ENCODE measurements at regions not wholly inside any gene's neighbourhood (a gene's known extent, or its start where the extent isn't known, plus 50 kb on each side); places are given as distances from the start of the nearest gene placed in this dataset.
"Not testable (repeated sequence)": the region's sequence is repeated elsewhere in the genome, so short reads cannot be mapped to it uniquely, and the experiment has no call there.

DNA sequence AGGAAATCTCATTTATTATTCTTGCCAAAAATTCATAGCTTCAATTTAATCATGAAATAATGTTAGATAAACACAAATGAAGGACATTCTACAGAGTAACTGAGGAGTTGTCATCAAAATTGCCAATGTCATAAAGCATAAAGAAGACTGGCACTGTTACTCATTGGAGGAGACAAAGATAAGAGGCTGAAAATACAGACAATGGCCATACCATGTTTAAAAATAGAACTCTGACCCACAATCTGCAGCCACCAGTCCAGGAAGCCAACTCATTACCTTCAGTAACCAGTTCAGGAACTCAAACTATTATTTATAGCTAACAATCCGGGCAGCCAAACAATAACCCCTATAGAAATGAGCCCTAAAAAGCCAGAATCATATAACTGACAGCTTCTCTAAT is 795.6 kb downstream of the TENT5A start:
- no peaks in the 10 kb centered on the region for H3K9me3 Mint-ChIP-seq (ENCODE audit: unreplicated experiment)
- H3K27me3 Mint-ChIP-seq (ENCODE audit: insufficient read depth, unreplicated experiment) = no peaks in the 10 kb centered on the region
- no peak for TF ChIP-seq CTCF (IDR thresholded peaks at IDR 0.05; ENCODE audit: unreplicated experiment)
- no peaks in the 10 kb centered on the region for H3K36me3 Mint-ChIP-seq (ENCODE audit: insufficient read depth, unreplicated experiment)
- no peak overlapping the region for H3K4me3 Mint-ChIP-seq (ENCODE audit: unreplicated experiment)
- DNase-seq (ENCODE audit: unreplicated experiment) = no peak
- POLR2A ChIA-PET = no interaction called here
- CTCF ChIA-PET = no interaction called here
- H3K4me1 Mint-ChIP-seq (ENCODE audit: insufficient read depth, unreplicated experiment) = no peaks in the 10 kb centered on the region
- intact Hi-C loops (cut with micrococcal nuclease) = no loop called here
- H3K27ac Mint-ChIP-seq (ENCODE audit: low read depth, unreplicated experiment) = no peak overlapping the region
- no TSS peak for BruUV-seq (replicated peaks)

DNA sequence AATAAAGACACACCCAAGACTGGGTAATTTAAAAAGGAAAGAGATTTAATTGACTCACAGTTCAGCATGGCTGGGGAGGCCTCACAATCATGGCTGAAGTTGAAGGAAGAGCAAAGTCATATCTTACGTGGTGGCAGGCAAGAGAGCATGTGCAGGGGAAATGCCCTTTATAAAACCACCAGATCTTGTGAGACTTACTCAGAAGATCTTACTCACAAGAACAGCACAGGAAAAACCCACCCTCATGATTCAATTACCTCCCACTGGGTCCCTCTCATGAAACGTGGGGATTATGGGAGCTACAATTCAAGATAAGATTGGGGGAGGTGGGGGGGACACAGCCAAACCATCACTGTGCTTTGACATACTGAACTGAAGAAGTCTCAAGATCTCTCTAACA is 800.0 kb downstream of the TENT5A start:
- CTCF ChIA-PET = interaction anchor here (0.6 kb wide), 1 partner anchor 57 kb away, joined by 4 read pairs; no protein-coding TSS in a partner anchor
- H3K36me3 Mint-ChIP-seq (ENCODE audit: insufficient read depth, unreplicated experiment); intact Hi-C loops (cut with micrococcal nuclease); H3K9me3 Mint-ChIP-seq (ENCODE audit: unreplicated experiment); POLR2A ChIA-PET; H3K4me1 Mint-ChIP-seq (ENCODE audit: insufficient read depth, unreplicated experiment); DNase-seq (ENCODE audit: unreplicated experiment); BruUV-seq (replicated peaks); H3K4me3 Mint-ChIP-seq (ENCODE audit: unreplicated experiment); H3K27me3 Mint-ChIP-seq (ENCODE audit: insufficient read depth, unreplicated experiment); H3K27ac Mint-ChIP-seq (ENCODE audit: low read depth, unreplicated experiment): not testable (repeated sequence)

- no peak for TF ChIP-seq CTCF (IDR thresholded peaks at IDR 0.05; ENCODE audit: unreplicated experiment)
- no peaks in the 10 kb centered on the region for H3K36me3 Mint-ChIP-seq (ENCODE audit: insufficient read depth, unreplicated experiment)
- BruUV-seq (replicated peaks) = no TSS peak
Observed at GRCh38 chr6:80946402-80946801, 806.1 kb downstream of the TENT5A start.

GRCh38 chr6:80942911-80943310 is 809.6 kb downstream of the TENT5A start:
- intact Hi-C loops (cut with micrococcal nuclease) = no loop called here
- DNase-seq (ENCODE audit: unreplicated experiment) = no peak
- Mint-ChIP-seq H3K4me1 (ENCODE audit: insufficient read depth, unreplicated experiment) (no peaks in the 10 kb centered on the region), H3K9me3 (ENCODE audit: unreplicated experiment) (no peaks in the 10 kb centered on the region), H3K27me3 (ENCODE audit: insufficient read depth, unreplicated experiment) (no peaks in the 10 kb centered on the region), H3K27ac (ENCODE audit: low read depth, unreplicated experiment) (no peak overlapping the region), H3K4me3 (ENCODE audit: unreplicated experiment) (no peak overlapping the region), H3K36me3 (ENCODE audit: insufficient read depth, unreplicated experiment) (no peaks in the 10 kb centered on the region)
- CTCF ChIA-PET = no interaction called here
- no peak for TF ChIP-seq CTCF (IDR thresholded peaks at IDR 0.05; ENCODE audit: unreplicated experiment)
- no TSS peak for BruUV-seq (replicated peaks)
- POLR2A ChIA-PET = no interaction called here

More at GRCh38 chr6:80946402-80946801, 806.1 kb downstream of the TENT5A start:
- CTCF ChIA-PET = interaction anchor here (0.7 kb wide), 1 partner anchor 390 kb away, joined by 3 read pairs; no protein-coding TSS in a partner anchor
- H3K9me3 Mint-ChIP-seq (ENCODE audit: unreplicated experiment) = no peaks in the 10 kb centered on the region
- intact Hi-C loops (cut with micrococcal nuclease) = no loop called here
- H3K27ac Mint-ChIP-seq (ENCODE audit: low read depth, unreplicated experiment) = no peak overlapping the region
- no peaks in the 10 kb centered on the region for H3K4me1 Mint-ChIP-seq (ENCODE audit: insufficient read depth, unreplicated experiment)
- no peak for DNase-seq (ENCODE audit: unreplicated experiment)
- no peaks in the 10 kb centered on the region for H3K27me3 Mint-ChIP-seq (ENCODE audit: insufficient read depth, unreplicated experiment)
- no peak overlapping the region for H3K4me3 Mint-ChIP-seq (ENCODE audit: unreplicated experiment)
- POLR2A ChIA-PET = no interaction called here

DNA sequence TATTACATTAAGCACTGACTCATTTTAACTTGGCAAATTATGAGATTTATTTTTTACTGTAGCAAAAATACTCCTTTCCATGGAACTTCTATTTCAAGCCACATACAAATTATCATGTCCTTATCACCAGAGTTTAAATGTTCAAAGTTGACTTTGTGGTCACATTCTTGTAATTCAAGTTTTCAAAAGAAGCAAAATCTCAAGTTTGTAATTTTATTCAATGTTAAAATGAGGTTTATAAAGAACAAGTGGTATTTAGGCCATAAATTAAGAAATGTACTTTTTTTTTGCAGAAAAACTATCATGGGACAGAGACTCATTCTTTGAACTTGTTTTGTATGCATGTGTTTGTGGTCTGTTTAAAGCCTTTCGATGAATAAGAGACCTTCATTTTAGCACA is 811.5 kb downstream of the TENT5A start:
- no peak for TF ChIP-seq CTCF (IDR thresholded peaks at IDR 0.05; ENCODE audit: unreplicated experiment)

More for the DNA sequence above, 811.5 kb downstream of the TENT5A start:
- Mint-ChIP-seq H3K27me3 (ENCODE audit: insufficient read depth, unreplicated experiment) (no peaks in the 10 kb centered on the region), H3K27ac (ENCODE audit: low read depth, unreplicated experiment) (no peak overlapping the region), H3K36me3 (ENCODE audit: insufficient read depth, unreplicated experiment) (no peaks in the 10 kb centered on the region), H3K4me3 (ENCODE audit: unreplicated experiment) (no peak overlapping the region), H3K4me1 (ENCODE audit: insufficient read depth, unreplicated experiment) (no peaks in the 10 kb centered on the region), H3K9me3 (ENCODE audit: unreplicated experiment) (no peaks in the 10 kb centered on the region)
- ChIA-PET CTCF (interaction anchor here (1.2 kb wide), 1 partner anchor 11 kb away, joined by 4 read pairs; no protein-coding TSS in a partner anchor), POLR2A (no interaction called here)
- BruUV-seq (replicated peaks) = no TSS peak
- DNase-seq (ENCODE audit: unreplicated experiment) = no peak
- intact Hi-C loops (cut with micrococcal nuclease) = no loop called here

All from MCF 10A (cell line).